Duodenal mucosa (tissue), 2 donors: ENCODE measurements at regions not wholly inside any gene's neighbourhood (a gene's known extent, or its start where the extent isn't known, plus 50 kb on each side); places are given as distances from the start of the nearest gene placed in this dataset.

Experiments
- H3K27ac ChIP-seq: one replicate; pipeline ENCODE4 v1.7.0; 2013; ENCODE audit warnings: low read depth, low read length
- H3K27me3 ChIP-seq, 2 donors: one replicate each; pipeline ENCODE4 v1.7.0; 2013; ENCODE audit warnings: low read length in 2 of 2, control low read depth in 1 of 2; ENCODE audit not compliant: insufficient read depth in 2 of 2, control insufficient read depth in 1 of 2
- H3K36me3 ChIP-seq, 2 donors: one replicate each; pipeline ENCODE4 v1.7.0; 2013; ENCODE audit warnings: low read length in 2 of 2, control low read depth in 1 of 2; ENCODE audit not compliant: insufficient read depth in 2 of 2, control insufficient read depth in 1 of 2
- H3K4me1 ChIP-seq, 2 donors: one replicate each; pipeline ENCODE4 v1.7.0; 2013; ENCODE audit warnings: low read length in 2 of 2, control low read depth in 1 of 2; ENCODE audit not compliant: insufficient read depth in 2 of 2, control insufficient read depth in 1 of 2
- H3K4me3 ChIP-seq, 2 donors: one replicate each; pipeline ENCODE4 v1.7.0; 2013; ENCODE audit warnings: low read length in 2 of 2, low read depth in 1 of 2
- H3K9ac ChIP-seq, 2 donors: one replicate each; pipeline ENCODE4 v1.7.0; 2013; ENCODE audit warnings: low read length in 2 of 2, low read depth in 1 of 2
- H3K9me3 ChIP-seq, 2 donors: one replicate each; pipeline ENCODE4 v1.7.0; 2013; ENCODE audit warnings: low read length in 2 of 2, control low read depth in 1 of 2; ENCODE audit not compliant: control insufficient read depth in 1 of 2

GRCh38 chr16:66212428-66212827 lies 154.1 kb upstream of the CDH5 start:
- H3K9ac ChIP-seq = no peak overlapping the region

GRCh38 chr16:66211651-66212050 lies 154.8 kb upstream of the CDH5 start:
- Histone ChIP-seq H3K9ac (no peak overlapping the region), H3K9me3 (no peaks in the 10 kb centered on the region), H3K36me3 (no peaks in the 10 kb centered on the region), H3K4me1 (no peaks in the 10 kb centered on the region), H3K4me3 (no peak overlapping the region), H3K27me3 (no peaks in the 10 kb centered on the region), H3K27ac (no peak overlapping the region)

More at GRCh38 chr16:66212428-66212827, 154.1 kb upstream of the CDH5 start:
- Histone ChIP-seq H3K4me1 (no peaks in the 10 kb centered on the region), H3K36me3 (no peaks in the 10 kb centered on the region), H3K27ac (no peak overlapping the region), H3K4me3 (no peak overlapping the region), H3K27me3 (no peaks in the 10 kb centered on the region), H3K9me3 (no peaks in the 10 kb centered on the region)

- no peaks in the 10 kb centered on the region for H3K36me3 ChIP-seq
- no peak overlapping the region for H3K27ac ChIP-seq
- no peaks in the 10 kb centered on the region for H3K9me3 ChIP-seq
Observed at GRCh38 chr16:66207883-66208265, 158.6 kb upstream of the CDH5 start.

GRCh38 chr16:66207139-66207882 lies 159.2 kb upstream of the CDH5 start:
- H3K27ac ChIP-seq = no peak overlapping the region

More at GRCh38 chr16:66207883-66208265, 158.6 kb upstream of the CDH5 start:
- Histone ChIP-seq H3K9ac (no peak overlapping the region), H3K4me1 (no peaks in the 10 kb centered on the region), H3K27me3 (no peaks in the 10 kb centered on the region), H3K4me3 (no peak overlapping the region)

GRCh38 chr16:66206363-66206762 lies 160.1 kb upstream of the CDH5 start:
- H3K4me1 ChIP-seq = no peaks in the 10 kb centered on the region
- H3K36me3 ChIP-seq = no peaks in the 10 kb centered on the region
- no peak overlapping the region for H3K9ac ChIP-seq
- H3K9me3 ChIP-seq = no peaks in the 10 kb centered on the region
- H3K4me3 ChIP-seq = no peak overlapping the region
- no peak overlapping the region for H3K27ac ChIP-seq
- no peaks in the 10 kb centered on the region for H3K27me3 ChIP-seq

More at GRCh38 chr16:66207139-66207882, 159.2 kb upstream of the CDH5 start:
- Histone ChIP-seq H3K4me1 (no peaks in the 10 kb centered on the region), H3K9ac (no peak overlapping the region), H3K27me3 (no peaks in the 10 kb centered on the region), H3K4me3 (no peak overlapping the region), H3K9me3 (no peaks in the 10 kb centered on the region), H3K36me3 (no peaks in the 10 kb centered on the region)

- Histone ChIP-seq H3K4me3 (no peak overlapping the region), H3K27ac (no peak overlapping the region), H3K9me3 (no peaks in the 10 kb centered on the region), H3K9ac (no peak overlapping the region), H3K27me3 (no peaks in the 10 kb centered on the region), H3K36me3 (no peaks in the 10 kb centered on the region), H3K4me1 (no peaks in the 10 kb centered on the region)
Observed at GRCh38 chr16:66205287-66206231, 160.9 kb upstream of the CDH5 start.

- no peak overlapping the region for H3K4me3 ChIP-seq
- H3K27me3 ChIP-seq = no peaks in the 10 kb centered on the region
- H3K27ac ChIP-seq = no peak overlapping the region
- H3K36me3 ChIP-seq = no peaks in the 10 kb centered on the region
- no peak overlapping the region for H3K9ac ChIP-seq
- H3K9me3 ChIP-seq = no peaks in the 10 kb centered on the region
- H3K4me1 ChIP-seq = no peaks in the 10 kb centered on the region
Observed at GRCh38 chr16:66204756-66205155, 161.7 kb upstream of the CDH5 start.

GRCh38 chr16:66203476-66203875 lies 163.0 kb upstream of the CDH5 start:
- no peaks in the 10 kb centered on the region for H3K9me3 ChIP-seq
- no peak overlapping the region for H3K9ac ChIP-seq
- H3K27me3 ChIP-seq = no peaks in the 10 kb centered on the region
- no peaks in the 10 kb centered on the region for H3K36me3 ChIP-seq
- no peak overlapping the region for H3K27ac ChIP-seq
- H3K4me1 ChIP-seq = no peaks in the 10 kb centered on the region
- H3K4me3 ChIP-seq = no peak overlapping the region

- Histone ChIP-seq H3K27me3 (no peaks in the 10 kb centered on the region), H3K9ac (no peak overlapping the region), H3K4me3 (no peak overlapping the region), H3K9me3 (no peaks in the 10 kb centered on the region), H3K4me1 (no peaks in the 10 kb centered on the region), H3K36me3 (no peaks in the 10 kb centered on the region), H3K27ac (no peak overlapping the region)
Observed at GRCh38 chr16:66199189-66199588, 167.3 kb upstream of the CDH5 start.

GRCh38 chr16:66198641-66199040 lies 167.8 kb upstream of the CDH5 start:
- Histone ChIP-seq H3K4me1 (no peaks in the 10 kb centered on the region), H3K27ac (no peak overlapping the region), H3K9me3 (no peaks in the 10 kb centered on the region), H3K9ac (no peak overlapping the region), H3K36me3 (no peaks in the 10 kb centered on the region), H3K4me3 (no peak overlapping the region), H3K27me3 (no peaks in the 10 kb centered on the region)
